GM19035 (cell line): ENCODE measurements at regions not wholly inside any gene's neighbourhood (a gene's known extent, or its start where the extent isn't known, plus 50 kb on each side); places are given as distances from the start of the nearest gene placed in this dataset.
A peak's percentile ranks its signal among the peaks of the same experiment; 100 is the strongest.

Experiments
- ATAC-seq: cut with Tn5 transposase; IDR thresholded peaks from one replicate; pipeline ENCODE4 v1.9.1; 2021; ENCODE audit not compliant: unreplicated experiment

DNA sequence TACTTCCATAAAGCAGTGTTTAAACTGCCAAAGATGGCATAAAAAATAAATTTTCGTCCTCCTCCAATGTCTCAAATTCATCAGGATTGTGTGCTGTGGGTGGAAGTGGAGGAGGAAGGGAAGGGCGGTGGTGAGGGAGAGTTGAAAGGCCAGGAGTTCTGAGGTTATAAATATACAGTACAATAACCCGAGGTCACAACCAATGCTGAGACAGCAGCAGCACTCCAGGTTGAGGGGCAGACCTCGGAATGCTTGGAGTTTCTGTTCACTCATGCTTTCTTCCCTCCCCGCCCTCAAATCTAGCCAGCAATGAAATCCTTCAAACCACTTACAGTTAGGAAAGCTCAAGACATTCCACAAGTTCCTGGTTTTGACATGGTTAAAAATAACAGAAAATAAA, 134.0 kb upstream of the SMAD1 start:
- ATAC-seq, result no peak

DNA sequence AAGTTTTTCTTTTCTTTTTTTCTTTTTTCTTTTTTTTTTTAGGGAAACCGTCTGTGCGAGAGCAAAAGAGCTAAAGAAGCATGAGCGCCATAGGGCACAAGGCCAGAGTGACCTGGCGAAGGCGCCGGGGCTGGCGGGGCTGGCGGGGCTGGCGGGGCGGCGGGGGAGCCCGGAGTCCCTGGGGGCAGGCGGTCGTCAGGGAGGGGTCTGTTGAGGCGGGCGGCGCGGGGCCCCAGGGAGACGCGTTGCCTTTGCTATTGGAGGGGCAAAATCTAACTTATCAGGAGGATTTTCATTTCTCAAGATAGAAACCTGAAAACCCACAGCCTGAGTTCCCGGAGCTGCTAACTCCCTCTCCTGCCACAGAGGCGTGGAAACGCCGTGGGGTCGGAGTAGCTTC, 135.6 kb upstream of the SMAD1 start:
- ATAC-seq, result no peak

DNA sequence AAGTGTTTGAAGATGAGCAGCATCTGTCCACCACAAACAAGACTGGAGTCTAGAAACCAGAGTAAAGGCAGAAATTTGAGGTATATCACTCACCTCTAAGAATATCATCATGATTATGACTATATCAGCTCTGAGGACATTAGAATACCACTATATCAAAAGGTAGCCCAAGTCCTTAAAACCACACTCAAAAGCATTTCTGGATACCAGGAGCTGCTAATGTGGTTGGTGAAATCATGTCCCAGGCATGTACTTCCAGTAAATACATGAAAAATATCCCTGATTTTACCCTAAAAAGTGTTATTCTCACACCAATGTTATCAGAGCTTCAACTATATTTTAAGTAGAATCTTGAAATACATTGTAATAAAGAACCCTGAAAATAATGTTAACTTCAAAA, 136.3 kb upstream of the SMAD1 start:
- no peak for ATAC-seq

DNA sequence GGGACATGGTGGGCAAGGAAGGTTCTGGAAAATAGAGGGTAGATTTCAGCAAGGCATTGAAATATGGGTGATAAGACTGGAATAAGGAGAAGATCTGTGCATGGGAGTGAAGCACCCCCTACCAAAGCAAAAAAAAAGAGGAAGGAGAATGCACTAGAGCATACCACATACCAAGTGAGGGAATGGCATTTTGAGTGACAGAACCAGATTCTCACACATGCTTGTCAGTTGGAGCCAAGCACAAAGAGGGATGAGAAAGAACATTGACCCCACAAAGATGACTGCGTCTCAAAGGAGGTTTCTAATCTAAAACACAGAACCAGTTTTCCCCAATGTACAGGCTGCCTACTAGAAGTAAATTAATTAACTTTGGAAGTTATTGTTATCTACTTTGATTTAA, 140.3 kb upstream of the SMAD1 start:
- no peak for ATAC-seq

DNA sequence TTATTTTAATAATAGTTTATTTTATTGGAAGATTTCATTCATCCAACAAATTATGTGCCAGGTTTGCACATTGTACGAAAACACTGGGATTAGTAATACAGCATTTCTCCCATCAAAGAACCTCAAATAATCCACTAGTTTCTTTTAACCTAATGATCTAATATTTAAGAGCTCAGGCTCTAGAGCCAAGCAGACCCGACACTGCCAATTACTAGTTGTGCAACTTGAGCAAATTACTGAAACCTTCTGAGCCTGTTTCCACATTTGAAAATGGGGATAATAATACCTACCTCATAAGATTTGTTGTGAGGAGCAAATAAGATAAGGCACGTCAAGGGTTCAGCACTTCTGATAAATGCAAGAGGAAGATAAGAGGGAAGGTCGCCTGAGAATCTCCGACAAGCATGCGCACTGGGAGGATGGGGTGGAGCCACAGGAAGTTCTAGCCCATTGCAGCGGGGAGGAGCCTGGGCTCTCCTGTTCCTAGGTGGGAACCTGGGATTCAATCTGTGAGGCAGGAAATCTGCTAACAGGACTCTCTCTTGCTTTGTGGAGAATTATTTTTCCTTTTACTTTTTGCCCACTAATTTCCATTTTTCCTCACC, 141.5 kb upstream of the SMAD1 start:
- ATAC-seq, result no peak

DNA sequence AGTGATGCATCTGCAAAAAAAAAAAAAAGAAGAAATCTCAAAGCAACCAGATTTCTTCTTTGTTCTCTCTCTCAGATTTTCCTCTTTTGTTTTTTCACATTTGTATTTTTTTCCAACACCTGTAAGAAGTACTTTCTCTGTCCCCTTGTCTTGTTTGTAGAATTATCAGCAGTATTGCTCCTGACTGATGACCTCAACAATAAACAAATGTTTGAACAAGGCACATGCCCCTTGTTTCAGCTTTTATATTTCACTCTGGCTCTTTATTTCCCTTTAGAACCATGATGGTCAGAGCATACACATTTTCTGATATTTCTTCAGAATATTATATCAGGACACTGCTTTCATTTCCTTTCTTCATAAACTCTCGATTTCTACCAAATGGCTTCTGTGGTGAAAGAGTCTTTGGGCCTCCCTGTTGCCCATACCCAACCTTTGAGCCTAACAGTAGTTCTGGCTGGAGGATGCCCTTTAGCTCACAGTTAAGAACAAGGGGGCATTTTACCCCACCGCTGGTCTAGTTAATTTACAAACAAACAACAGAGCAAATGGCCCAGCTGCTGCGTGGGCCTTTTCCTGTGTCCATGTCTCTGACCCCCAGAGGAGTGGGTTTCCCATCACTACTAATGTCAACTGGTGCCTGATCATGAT, 142.5 kb upstream of the SMAD1 start:
- no peak for ATAC-seq

DNA sequence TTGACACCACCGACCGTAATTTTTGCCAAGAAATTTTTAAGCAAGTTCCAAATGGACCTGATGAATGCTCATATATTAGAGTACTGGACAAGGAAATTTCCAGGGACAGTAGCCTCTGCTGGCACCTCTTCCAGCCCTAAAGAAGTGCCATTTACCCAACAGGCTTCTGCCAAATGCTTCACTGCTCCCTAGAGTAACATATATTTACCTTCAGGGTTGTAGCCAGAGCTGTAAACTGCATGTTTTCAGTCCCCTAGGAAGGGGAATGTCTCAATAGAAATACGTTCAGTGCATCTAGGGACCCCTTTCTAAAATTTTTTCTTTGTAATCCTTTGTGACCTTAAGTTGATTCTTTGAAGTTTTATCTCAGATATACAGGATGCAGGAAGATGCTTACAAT, 143.1 kb upstream of the SMAD1 start:
- no peak for ATAC-seq

DNA sequence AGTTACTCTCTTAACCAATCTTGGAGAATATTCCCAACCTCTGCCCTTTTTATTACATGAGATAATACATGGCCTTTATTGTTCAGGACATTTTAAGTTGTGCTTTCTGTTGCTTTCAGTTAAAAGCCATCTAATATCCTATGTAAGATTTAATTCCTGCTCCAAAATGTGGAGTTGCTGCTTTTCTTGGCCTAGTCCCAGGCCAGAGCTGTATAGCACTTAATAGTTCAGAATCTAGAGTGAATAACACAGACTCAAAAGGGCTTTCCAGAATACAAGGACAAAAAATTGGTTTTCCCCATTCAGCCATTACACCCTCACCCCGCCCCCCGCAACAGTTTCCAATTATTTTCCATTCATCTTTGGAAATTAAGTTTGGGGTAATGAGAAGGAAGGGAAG, 144.3 kb upstream of the SMAD1 start:
- no peak for ATAC-seq

DNA sequence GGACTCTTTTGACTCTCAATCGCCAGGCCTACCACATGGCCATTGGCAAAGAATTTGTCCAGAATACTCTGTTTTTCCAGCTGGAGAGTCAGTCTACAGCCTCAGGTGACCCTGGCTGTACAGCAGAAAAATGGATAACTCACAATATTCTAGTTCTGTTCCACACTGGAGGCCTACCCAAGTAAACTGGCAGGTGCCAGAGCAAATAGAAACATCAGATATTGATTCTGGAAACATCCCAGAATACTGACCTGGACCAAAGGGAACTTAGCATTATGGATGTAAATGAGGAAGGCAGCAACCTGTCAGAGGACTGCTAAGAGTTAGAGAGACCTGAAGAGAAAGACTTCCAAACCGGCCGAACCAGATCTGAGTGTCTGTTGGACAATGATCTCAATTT, 147.9 kb upstream of the SMAD1 start:
- no peak for ATAC-seq

DNA sequence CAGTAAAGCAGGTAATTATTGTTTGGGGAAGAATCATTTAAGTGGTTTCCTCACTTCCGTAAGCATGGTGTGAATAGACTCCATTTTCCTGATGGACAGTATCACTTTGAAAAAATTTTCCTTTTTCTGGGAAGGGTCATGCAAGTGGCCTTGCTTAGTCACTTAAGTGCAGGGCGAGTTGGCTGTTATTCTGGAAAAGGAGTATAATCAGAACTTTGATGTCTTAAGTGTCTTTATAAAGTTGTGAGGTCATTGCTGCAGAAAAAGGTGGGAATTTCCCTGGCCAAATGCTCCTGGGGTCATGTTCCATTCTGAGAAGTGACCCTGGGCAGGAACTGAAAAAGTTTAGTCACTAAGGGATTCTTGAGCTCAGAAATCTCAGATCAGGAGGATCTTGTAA, 146.1 kb upstream of the OTUD4 start:
- ATAC-seq, result no peak

DNA sequence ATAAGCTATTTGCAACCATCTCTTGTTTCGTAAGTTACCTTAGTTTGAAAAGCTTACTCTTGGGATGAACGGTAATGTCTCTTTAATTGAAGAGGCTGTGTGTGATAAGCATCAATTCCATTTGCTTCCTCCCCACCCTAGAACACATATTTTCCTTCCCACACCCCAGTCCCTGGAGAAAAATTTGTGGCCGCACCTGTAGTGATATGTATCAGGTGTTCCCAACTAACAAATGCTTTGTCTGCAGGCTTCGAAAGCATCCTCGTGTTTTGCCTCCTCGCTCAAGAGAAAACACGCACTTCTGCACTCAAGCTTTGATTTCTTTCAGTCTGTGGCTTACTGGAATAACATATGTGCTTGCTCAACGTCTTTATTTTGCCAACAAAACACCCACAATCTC, 143.8 kb upstream of the OTUD4 start:
- no peak for ATAC-seq

DNA sequence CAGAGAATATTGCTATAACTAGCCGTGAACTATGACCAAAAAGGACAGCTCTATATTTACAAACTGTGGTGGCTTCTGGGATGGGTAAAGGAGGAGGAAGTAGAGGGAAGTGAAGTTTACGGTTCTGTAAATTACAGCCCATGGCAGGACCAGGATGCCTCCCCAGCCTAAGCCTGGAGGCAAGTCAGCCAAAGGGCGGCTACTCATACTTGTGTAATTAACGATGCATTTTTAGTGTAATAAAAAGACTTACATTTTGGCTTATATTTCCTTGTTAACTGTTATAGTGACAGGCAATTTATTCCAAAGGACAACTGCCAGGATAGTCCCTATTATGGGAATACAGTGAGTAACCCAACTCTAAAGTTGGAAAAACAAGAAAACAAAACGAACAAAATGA, 139.9 kb upstream of the OTUD4 start:
- ATAC-seq, result no peak

DNA sequence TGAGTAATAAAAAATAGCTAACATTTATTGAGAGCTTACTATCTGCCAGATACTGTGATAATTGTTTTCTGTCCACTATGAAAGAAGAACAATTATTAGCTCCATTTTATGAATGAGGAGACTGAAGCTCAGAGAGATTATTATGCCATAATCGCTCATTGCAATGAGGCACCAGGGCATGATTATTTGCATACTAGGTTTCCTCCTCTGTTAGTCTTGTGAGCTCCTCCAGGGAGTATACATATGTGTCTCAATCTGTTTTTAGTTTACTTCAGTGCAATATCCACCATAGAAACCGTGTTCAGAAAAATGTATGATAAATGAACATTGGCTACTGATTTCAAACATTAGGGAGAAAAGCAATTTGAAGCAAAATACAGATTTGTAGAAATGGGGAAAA, 139.4 kb upstream of the OTUD4 start:
- no peak for ATAC-seq

DNA sequence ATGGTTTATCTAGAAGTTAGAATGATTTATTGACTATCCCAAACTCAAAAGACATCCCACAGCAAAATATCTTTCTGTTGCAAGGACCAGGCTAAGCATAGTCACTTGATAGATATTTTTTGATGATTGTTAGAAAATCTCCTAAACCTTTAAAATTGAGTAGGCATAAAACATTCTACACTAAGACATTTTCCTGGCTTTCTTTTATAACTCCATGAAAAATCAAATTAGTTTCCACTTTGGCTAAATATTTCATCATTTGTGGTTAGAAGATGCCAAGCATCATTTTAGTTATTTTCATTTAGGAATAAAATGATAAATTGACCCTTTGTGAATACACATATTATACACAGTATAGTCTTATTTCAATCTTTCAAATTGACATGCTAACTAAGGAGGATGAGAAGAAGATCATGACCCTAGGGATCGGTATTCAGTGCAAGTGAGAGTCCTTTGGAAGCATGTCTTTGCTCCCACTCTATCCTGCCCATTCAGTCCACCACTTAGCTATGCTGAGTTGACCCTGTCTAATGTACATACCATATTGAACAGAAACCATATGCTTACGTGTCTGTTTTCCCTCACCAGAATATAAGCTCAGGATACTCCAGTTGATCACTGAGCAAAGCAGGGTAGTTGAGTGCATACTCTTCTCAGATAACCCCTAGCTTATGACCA, 136.6 kb upstream of the OTUD4 start:
- ATAC-seq, result no peak

DNA sequence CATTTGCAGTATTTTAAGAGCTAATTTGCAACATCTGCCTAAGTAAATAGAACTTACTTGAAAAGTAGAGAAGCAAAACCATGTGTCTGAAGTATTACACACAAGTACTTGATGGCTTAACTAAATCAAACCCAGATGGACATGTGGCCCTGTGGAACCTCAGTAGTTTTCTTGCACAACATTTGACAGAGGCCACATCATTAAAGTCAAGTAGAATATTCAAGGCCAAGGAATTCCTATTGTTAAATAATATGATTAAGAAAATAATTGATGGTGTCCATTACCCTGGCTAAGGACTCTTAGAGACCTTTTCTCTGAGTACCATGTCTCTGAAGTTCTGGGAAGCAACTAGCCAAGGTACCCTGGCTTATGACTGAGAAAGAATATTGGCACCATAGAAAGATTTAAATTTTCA, 135.4 kb upstream of the OTUD4 start:
- ATAC-seq, result no peak

DNA sequence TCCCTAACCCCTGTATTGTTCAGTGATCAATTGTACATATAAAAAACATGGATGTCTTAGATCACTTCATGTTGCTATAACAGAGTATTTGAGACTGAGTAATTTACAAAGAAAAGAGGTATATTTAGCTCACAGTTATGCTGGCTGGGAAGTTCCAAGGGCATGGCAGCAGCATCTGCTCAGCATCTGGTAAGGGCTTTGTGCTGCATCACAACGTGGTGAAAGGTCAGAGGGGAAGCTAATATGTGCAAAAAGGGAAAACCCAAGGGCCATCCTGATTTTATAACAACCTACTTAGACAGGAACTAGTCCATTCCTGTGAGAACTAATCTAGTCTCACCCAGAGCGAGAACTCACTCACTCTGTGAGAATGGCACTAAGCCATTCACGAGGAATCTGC, 128.2 kb upstream of the OTUD4 start:
- no peak for ATAC-seq

DNA sequence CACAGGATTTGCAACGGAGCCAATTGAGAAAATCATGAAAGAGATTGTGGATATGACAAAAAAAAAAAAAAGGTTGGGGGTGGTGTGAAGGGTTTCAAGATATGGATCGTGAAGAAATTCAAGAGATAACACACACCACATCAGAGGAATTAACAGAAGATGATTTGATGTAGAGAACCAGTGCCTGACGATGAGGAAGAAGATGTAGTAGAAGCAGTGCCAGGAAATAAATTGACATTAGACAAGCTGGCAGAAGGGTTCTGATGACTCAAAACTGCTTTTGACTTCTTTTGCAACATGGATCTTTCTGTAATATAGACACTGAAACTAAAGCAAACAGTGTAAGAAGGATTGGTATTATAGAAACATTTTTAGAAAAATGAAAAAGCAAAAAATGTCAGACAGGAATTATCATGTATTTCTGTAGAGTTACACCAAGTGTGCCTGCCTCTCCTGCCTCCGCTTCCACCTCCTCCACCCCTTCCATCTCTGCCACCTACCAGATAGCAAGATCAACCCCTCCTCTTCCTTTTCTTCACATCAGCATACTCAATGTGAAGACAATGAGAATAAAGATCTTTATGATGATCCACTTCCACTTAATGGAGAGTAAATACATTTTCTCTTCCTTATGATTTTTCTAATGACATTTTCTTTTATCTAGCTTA, 127.5 kb upstream of the OTUD4 start:
- no peak for ATAC-seq

DNA sequence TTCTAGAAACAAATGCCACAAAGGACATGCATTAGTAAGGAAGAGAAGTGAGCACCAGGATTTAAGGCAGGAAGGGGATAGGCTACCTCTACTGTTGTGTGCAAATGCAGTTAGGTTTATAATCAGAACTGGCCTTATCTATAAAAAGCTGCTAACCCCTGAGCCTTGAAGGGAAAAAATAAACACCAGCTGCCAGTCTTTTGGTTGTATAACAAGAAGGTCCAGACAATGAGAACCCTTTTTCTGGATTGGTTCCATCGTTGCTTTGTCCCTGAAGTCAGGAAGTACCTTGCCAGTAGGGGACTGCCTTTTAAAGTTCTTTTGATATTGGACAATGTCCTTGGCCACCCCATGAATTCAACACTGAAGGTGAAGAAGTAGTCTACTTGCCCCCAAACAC, 126.7 kb upstream of the OTUD4 start:
- no peak for ATAC-seq

DNA sequence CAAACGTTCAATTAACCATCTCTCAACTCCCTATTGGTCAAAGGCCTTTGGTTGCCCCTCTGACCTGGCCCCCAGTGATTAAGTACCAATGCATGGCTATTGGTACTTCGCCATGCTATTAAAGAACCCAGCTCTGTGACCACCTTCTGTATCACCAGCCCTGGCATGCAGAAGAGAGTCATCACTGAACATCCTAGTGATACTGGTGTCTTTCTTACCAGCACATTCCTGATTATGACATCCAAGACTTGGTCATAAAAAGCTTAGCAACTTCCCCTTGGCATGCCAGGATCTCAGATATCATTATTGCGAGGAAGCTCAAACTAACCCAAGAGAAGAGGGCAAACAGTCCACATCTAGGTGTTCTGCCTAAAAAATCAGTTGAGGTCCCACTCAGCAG, 122.3 kb upstream of the OTUD4 start:
- ATAC-seq, result no peak

DNA sequence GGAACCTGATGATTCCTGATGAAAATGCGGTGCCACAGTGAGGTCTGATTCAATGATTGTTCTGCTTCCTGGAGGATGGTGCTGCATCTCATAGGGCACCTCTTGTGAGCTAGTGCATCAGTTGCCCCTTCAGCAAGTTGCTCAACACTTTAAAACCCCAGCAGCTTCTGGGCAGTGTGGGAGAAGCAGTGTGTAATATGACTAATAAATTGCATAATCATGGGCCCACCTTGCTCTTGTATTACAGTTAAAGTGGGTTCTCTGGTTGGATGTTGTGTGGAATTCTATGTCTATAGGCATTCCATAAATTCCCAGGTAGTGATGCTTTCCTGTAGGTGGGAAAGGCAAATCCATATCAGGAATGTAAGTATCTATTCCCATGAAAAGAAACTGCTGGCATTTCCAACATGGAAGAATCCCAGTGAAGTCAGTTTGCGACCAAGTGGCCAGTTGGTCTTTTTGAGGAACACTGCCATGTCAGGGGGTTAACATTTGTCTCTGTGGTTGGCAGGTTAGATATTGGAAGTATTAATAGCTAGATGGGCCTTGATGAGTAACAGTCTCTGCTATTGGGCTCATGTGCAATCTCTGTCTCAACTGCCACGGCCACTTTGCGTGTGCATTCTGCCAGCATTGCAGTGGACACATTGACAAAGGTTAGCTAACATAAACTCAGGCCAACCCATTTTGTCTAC, 121.1 kb upstream of the OTUD4 start:
- ATAC-seq, result no peak

DNA sequence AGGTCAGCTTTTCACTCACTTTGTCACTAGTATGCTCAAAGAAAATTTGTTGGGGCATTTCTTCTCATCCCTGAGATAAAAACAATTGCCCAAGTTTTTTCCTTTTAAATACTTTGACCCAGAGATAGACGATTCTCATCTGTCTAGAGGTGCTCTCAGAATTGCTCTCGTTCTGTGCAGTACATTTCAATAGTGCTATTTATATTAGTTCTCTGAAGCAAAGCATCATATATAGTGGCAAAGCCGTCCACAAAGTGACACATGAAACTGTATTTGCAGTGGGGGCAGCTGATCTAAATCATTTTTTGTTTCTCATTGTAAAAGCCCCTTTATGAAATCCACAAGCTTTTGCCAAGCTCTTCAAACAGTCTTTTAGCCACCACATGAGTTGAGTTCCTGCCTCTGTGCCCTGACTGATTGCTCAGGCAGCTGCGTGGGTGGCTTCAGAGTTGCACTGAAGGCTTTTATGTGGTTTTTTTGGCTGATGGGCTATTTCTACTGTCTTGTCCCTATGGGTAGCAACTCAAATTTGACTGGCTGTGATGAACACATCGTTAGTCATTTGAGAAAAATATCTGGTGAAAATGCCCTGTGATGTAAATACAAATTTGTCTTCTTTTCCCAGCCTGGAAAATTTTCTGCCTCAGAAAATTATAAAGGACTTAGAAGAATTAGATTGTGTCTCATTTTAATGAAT, 119.1 kb upstream of the OTUD4 start:
- peak; percentile 89 for ATAC-seq
